ENCODE measurements at regions not wholly inside any gene's neighbourhood (a gene's known extent, or its start where the extent isn't known, plus 50 kb on each side); places are given as distances from the start of the nearest gene placed in this dataset.

GRCh38 chr13:72112216-72112615, 245.2 kb upstream of the DACH1 start:
- Mint-ChIP-seq H3K27ac (no peak overlapping the region), H3K27me3 (peaks cover 0 to 2% of the 10 kb centered on the region in 2 donors), H3K4me1 (no peaks in the 10 kb centered on the region), H3K4me3 (no peak overlapping the region), H3K9me3 (peaks cover 0 to 15% (median 2%) of the 10 kb centered on the region in 5 donors), H3K36me3 (no peaks in the 10 kb centered on the region)
- ChIA-PET POLR2A (no interaction called here), CTCF (no interaction called here)
- no peaks in the 10 kb centered on the region for H3K36me3 ChIP-seq (ENCODE audit: insufficient read depth, low read length)
- DNase-seq, result no peak
- no peaks in the 10 kb centered on the region for H3K27me3 ChIP-seq (ENCODE audit: insufficient read depth, low read length, poor library complexity, severe bottlenecking)
- H3K9me3 ChIP-seq (ENCODE audit: low read length), result no peaks in the 10 kb centered on the region
- no peak overlapping the region for H3K27ac ChIP-seq (ENCODE audit: low read depth, low read length)
- H3K4me3 ChIP-seq (ENCODE audit: low read length), result no peak overlapping the region
- H3K4me1 ChIP-seq (ENCODE audit: insufficient read depth, low read length), result no peaks in the 10 kb centered on the region

DNA sequence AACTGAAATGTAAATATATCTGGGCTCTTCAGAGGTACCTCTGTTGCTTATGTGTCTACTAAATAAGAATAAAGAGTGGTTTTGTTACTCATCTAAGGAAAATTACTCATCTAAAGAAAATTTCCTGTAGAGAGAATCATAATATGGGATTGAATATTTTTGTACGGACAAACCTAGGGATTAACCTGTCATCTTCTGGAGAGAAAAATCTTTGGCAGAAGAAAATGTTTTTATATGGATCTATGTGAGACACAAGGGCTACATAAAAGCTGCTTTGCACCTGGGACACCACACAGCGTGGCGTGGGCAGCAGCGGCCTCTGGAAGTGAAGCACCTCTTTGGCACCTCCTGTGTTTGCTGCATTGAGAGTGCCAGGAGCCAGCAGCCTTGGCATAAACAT, 242.9 kb upstream of the DACH1 start:
- DNase-seq, result no peak
- H3K9me3 ChIP-seq (ENCODE audit: low read length), result no peaks in the 10 kb centered on the region
- CTCF ChIA-PET, result no interaction called here
- no peaks in the 10 kb centered on the region for H3K4me1 ChIP-seq (ENCODE audit: insufficient read depth, low read length)
- no peaks in the 10 kb centered on the region for H3K4me1 Mint-ChIP-seq
- H3K36me3 Mint-ChIP-seq, result no peaks in the 10 kb centered on the region
- no peaks in the 10 kb centered on the region for H3K27me3 ChIP-seq (ENCODE audit: insufficient read depth, low read length, poor library complexity, severe bottlenecking)
- H3K9me3 Mint-ChIP-seq, result peaks cover 0 to 24% (median 7%) of the 10 kb centered on the region in 5 donors
- POLR2A ChIA-PET, result no interaction called here
- peaks cover 0 to 2% of the 10 kb centered on the region in 2 donors for H3K27me3 Mint-ChIP-seq
- H3K27ac Mint-ChIP-seq, result no peak overlapping the region
- no peak overlapping the region for H3K4me3 ChIP-seq (ENCODE audit: low read length)
- no peak overlapping the region for H3K4me3 Mint-ChIP-seq
- no peak overlapping the region for H3K27ac ChIP-seq (ENCODE audit: low read depth, low read length)
- no peaks in the 10 kb centered on the region for H3K36me3 ChIP-seq (ENCODE audit: insufficient read depth, low read length)

- Mint-ChIP-seq H3K4me1 (no peaks in the 10 kb centered on the region), H3K4me3 (no peak overlapping the region), H3K9me3 (peaks cover 0 to 15% (median 14%) of the 10 kb centered on the region in 5 donors), H3K36me3 (no peaks in the 10 kb centered on the region), H3K27ac (no peak overlapping the region), H3K27me3 (no peaks in the 10 kb centered on the region)
- no peaks in the 10 kb centered on the region for H3K36me3 ChIP-seq (ENCODE audit: insufficient read depth, low read length)
- no peak for DNase-seq
- CTCF ChIA-PET, result no interaction called here
- H3K4me3 ChIP-seq (ENCODE audit: low read length), result no peak overlapping the region
- no peaks in the 10 kb centered on the region for H3K27me3 ChIP-seq (ENCODE audit: insufficient read depth, low read length, poor library complexity, severe bottlenecking)
- no peaks in the 10 kb centered on the region for H3K9me3 ChIP-seq (ENCODE audit: low read length)
- POLR2A ChIA-PET, result no interaction called here
- H3K27ac ChIP-seq (ENCODE audit: low read depth, low read length), result no peak overlapping the region
- H3K4me1 ChIP-seq (ENCODE audit: insufficient read depth, low read length), result no peaks in the 10 kb centered on the region
These were observed 237.7 kb upstream of the DACH1 start for GRCh38 chr13:72104656-72105180.

DNA sequence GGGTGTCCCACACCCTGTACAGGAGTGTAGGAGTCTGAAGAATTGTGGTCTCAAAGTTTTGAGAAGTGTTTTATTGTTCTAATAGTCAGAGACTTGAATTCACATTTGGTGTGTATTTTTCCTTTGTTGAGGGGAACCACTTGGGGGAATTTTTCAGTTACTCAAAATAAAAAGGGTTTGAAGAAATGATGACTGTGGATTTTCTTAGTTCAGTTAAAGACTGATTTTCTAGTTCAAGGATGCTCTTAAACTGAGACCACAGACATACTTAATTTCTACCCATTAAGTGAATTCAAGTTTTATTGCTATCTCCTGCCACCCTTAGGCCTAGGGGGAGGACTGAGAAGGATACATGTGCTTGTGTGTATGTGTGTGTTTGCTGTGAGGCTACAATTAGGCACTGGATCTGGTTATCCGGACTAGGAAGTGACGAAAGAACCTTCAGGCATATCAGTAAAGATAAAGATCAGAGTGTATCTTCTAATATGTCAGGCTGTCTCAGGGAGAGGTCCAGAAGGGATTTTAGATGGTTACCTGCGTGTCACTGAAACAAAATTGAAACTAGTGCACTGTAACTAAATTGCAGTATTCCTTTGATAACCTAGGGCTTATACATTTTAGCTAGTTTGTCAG, 234.9 kb upstream of the DACH1 start:
- H3K27me3 Mint-ChIP-seq, result no peaks in the 10 kb centered on the region
- no peak overlapping the region for H3K27ac ChIP-seq (ENCODE audit: low read depth, low read length)
- CTCF ChIA-PET, result no interaction called here
- no peak overlapping the region for H3K27ac Mint-ChIP-seq
- H3K9me3 Mint-ChIP-seq, result peaks cover 0 to 16% (median 7%) of the 10 kb centered on the region in 5 donors
- no peaks in the 10 kb centered on the region for H3K27me3 ChIP-seq (ENCODE audit: insufficient read depth, low read length, poor library complexity, severe bottlenecking)
- H3K4me1 ChIP-seq (ENCODE audit: insufficient read depth, low read length), result no peaks in the 10 kb centered on the region
- H3K36me3 Mint-ChIP-seq, result no peaks in the 10 kb centered on the region
- no peak for DNase-seq
- H3K36me3 ChIP-seq (ENCODE audit: insufficient read depth, low read length), result no peaks in the 10 kb centered on the region
- no peak overlapping the region for H3K4me3 ChIP-seq (ENCODE audit: low read length)
- no peak overlapping the region for H3K4me3 Mint-ChIP-seq
- H3K4me1 Mint-ChIP-seq, result no peaks in the 10 kb centered on the region
- no peaks in the 10 kb centered on the region for H3K9me3 ChIP-seq (ENCODE audit: low read length)
- POLR2A ChIA-PET, result no interaction called here

DNA sequence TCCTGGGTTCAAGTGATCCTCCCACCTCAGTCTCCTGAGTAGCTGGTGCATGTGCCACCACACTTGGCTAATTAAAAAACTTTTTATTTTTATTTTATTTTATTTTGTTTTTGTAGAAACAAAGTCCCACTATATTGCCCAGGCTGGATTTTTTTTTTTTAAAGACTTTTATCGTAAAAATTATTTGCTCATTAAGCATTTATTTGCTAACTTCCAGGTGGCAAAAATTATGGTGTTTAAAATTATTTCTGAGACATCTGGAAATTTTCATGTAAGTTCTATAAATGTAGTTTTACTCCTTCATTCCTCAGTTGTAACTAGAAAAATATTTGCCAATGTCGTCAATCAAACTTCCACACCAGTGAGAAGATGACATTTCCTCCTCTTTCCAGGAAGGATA, 233.3 kb upstream of the DACH1 start:
- CTCF ChIA-PET, result no interaction called here
- Histone ChIP-seq H3K4me3 (ENCODE audit: low read length) (no peak overlapping the region), H3K27ac (ENCODE audit: low read depth, low read length) (no peak overlapping the region), H3K27me3 (ENCODE audit: insufficient read depth, low read length, poor library complexity, severe bottlenecking) (no peaks in the 10 kb centered on the region), H3K36me3 (ENCODE audit: insufficient read depth, low read length) (no peaks in the 10 kb centered on the region), H3K4me1 (ENCODE audit: insufficient read depth, low read length) (no peaks in the 10 kb centered on the region), H3K9me3 (ENCODE audit: low read length) (no peaks in the 10 kb centered on the region)
- no peaks in the 10 kb centered on the region for H3K36me3 Mint-ChIP-seq
- DNase-seq, result no peak
- no peaks in the 10 kb centered on the region for H3K27me3 Mint-ChIP-seq
- no peak overlapping the region for H3K27ac Mint-ChIP-seq
- H3K9me3 Mint-ChIP-seq, result peaks cover 0 to 16% (median 0%) of the 10 kb centered on the region in 5 donors
- POLR2A ChIA-PET, result no interaction called here
- H3K4me3 Mint-ChIP-seq, result no peak overlapping the region
- H3K4me1 Mint-ChIP-seq, result no peaks in the 10 kb centered on the region

GRCh38 chr13:72097568-72097967, 230.6 kb upstream of the DACH1 start:
- H3K4me1 Mint-ChIP-seq, result no peaks in the 10 kb centered on the region

DNA sequence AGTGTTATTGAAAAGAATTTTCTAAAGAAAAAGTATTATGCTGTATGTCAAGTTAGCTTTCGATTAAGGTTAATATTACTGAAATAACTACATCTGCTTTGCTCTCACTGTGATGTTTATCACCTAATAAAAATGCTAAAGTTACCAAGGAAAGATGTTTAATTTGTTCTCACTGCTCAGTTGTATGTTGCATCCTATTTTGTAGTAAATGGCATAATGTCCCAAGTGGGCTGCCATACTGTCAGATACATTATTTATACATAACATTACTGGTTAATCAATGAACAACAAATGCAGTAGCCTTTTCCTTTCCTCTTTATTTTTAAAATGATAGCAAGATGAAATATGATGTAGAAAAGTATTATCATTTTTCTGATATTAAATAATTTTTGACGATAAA, 226.3 kb upstream of the DACH1 start:
- Histone ChIP-seq H3K27me3 (ENCODE audit: insufficient read depth, low read length, poor library complexity, severe bottlenecking) (no peaks in the 10 kb centered on the region), H3K36me3 (ENCODE audit: insufficient read depth, low read length) (no peaks in the 10 kb centered on the region), H3K27ac (ENCODE audit: low read depth, low read length) (no peak overlapping the region), H3K9me3 (ENCODE audit: low read length) (no peaks in the 10 kb centered on the region), H3K4me3 (ENCODE audit: low read length) (no peak overlapping the region), H3K4me1 (ENCODE audit: insufficient read depth, low read length) (no peaks in the 10 kb centered on the region)
- ChIA-PET CTCF (no interaction called here), POLR2A (no interaction called here)
- H3K4me3 Mint-ChIP-seq, result no peak overlapping the region
- no peaks in the 10 kb centered on the region for H3K36me3 Mint-ChIP-seq
- peaks cover 0 to 9% (median 0%) of the 10 kb centered on the region in 5 donors for H3K9me3 Mint-ChIP-seq
- no peak for DNase-seq
- no peak overlapping the region for H3K27ac Mint-ChIP-seq
- H3K27me3 Mint-ChIP-seq, result no peaks in the 10 kb centered on the region
- H3K4me1 Mint-ChIP-seq, result no peaks in the 10 kb centered on the region

More at GRCh38 chr13:72097568-72097967, 230.6 kb upstream of the DACH1 start:
- Histone ChIP-seq H3K9me3 (ENCODE audit: low read length) (no peaks in the 10 kb centered on the region), H3K4me1 (ENCODE audit: insufficient read depth, low read length) (no peaks in the 10 kb centered on the region), H3K27ac (ENCODE audit: low read depth, low read length) (no peak overlapping the region), H3K4me3 (ENCODE audit: low read length) (no peak overlapping the region), H3K27me3 (ENCODE audit: insufficient read depth, low read length, poor library complexity, severe bottlenecking) (no peaks in the 10 kb centered on the region), H3K36me3 (ENCODE audit: insufficient read depth, low read length) (no peaks in the 10 kb centered on the region)
- POLR2A ChIA-PET, result no interaction called here
- Mint-ChIP-seq H3K9me3 (peaks cover 0 to 12% (median 0%) of the 10 kb centered on the region in 5 donors), H3K27me3 (no peaks in the 10 kb centered on the region), H3K4me3 (no peak overlapping the region), H3K27ac (no peak overlapping the region), H3K36me3 (no peaks in the 10 kb centered on the region)
- DNase-seq, result no peak
- CTCF ChIA-PET, result no interaction called here

- no peaks in the 10 kb centered on the region for H3K4me1 Mint-ChIP-seq
- Histone ChIP-seq H3K9me3 (ENCODE audit: low read length) (no peaks in the 10 kb centered on the region), H3K27me3 (ENCODE audit: insufficient read depth, low read length, poor library complexity, severe bottlenecking) (no peaks in the 10 kb centered on the region), H3K4me1 (ENCODE audit: insufficient read depth, low read length) (no peaks in the 10 kb centered on the region), H3K27ac (ENCODE audit: low read depth, low read length) (no peak overlapping the region), H3K4me3 (ENCODE audit: low read length) (no peak overlapping the region), H3K36me3 (ENCODE audit: insufficient read depth, low read length) (no peaks in the 10 kb centered on the region)
- peaks cover 0 to 2% of the 10 kb centered on the region in 2 donors for H3K27me3 Mint-ChIP-seq
- ChIA-PET CTCF (no interaction called here), POLR2A (no interaction called here)
- H3K36me3 Mint-ChIP-seq, result no peaks in the 10 kb centered on the region
- no peak for DNase-seq
- no peak overlapping the region for H3K27ac Mint-ChIP-seq
- H3K9me3 Mint-ChIP-seq, result peaks cover 0 to 9% (median 5%) of the 10 kb centered on the region in 5 donors
- no peak overlapping the region for H3K4me3 Mint-ChIP-seq
These were observed 207.7 kb upstream of the DACH1 start for GRCh38 chr13:72074663-72075062.
